ENCODE measurements at regions not wholly inside any gene's neighbourhood (a gene's known extent, or its start where the extent isn't known, plus 50 kb on each side); places are given as distances from the start of the nearest gene placed in this dataset.

DNA sequence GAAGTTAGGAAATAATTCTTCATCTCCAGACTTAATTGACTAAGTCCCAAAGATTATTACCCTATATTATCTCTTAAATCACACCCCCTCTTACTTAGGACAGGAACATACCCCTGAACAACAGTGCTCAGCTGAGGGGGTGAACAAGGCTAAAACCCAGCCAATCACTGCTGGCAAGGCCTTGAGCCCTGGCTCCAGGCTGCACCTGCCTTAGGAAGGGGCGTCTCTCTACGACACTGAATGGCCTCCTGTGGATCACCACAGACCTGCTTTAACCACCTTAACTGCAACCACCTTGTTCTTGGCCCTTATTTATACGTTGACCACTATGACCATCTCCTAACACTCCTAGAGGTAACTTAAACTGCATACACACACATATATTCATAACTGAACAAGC is 267.4 kb upstream of the THBS1 start:
- TF ChIP-seq EP300 (conservative IDR thresholded peaks at IDR 0.05; ENCODE audit: poor library complexity, severe bottlenecking) (no peak), MXI1 (conservative IDR thresholded peaks at IDR 0.05; ENCODE audit: poor library complexity, severe bottlenecking) (no peak), POLR2AphosphoS5 (IDR thresholded peaks at IDR 0.05) (no peak), TAF1 (IDR thresholded peaks at IDR 0.05; ENCODE audit: low read depth) (no peak), RAD21 (conservative IDR thresholded peaks at IDR 0.05) (no peak), SMC3 (conservative IDR thresholded peaks at IDR 0.05; ENCODE audit: poor library complexity) (no peak), EZH2 (IDR thresholded peaks at IDR 0.05; ENCODE audit: borderline replicate concordance, insufficient read depth, low read length, poor library complexity, severe bottlenecking) (no peak)
- TF ChIP-seq, protein P1, sequence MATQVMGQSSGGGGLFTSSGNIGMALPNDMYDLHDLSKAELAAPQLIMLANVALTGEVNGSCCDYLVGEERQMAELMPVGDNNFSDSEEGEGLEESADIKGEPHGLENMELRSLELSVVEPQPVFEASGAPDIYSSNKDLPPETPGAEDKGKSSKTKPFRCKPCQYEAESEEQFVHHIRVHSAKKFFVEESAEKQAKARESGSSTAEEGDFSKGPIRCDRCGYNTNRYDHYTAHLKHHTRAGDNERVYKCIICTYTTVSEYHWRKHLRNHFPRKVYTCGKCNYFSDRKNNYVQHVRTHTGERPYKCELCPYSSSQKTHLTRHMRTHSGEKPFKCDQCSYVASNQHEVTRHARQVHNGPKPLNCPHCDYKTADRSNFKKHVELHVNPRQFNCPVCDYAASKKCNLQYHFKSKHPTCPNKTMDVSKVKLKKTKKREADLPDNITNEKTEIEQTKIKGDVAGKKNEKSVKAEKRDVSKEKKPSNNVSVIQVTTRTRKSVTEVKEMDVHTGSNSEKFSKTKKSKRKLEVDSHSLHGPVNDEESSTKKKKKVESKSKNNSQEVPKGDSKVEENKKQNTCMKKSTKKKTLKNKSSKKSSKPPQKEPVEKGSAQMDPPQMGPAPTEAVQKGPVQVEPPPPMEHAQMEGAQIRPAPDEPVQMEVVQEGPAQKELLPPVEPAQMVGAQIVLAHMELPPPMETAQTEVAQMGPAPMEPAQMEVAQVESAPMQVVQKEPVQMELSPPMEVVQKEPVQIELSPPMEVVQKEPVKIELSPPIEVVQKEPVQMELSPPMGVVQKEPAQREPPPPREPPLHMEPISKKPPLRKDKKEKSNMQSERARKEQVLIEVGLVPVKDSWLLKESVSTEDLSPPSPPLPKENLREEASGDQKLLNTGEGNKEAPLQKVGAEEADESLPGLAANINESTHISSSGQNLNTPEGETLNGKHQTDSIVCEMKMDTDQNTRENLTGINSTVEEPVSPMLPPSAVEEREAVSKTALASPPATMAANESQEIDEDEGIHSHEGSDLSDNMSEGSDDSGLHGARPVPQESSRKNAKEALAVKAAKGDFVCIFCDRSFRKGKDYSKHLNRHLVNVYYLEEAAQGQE (IDR thresholded peaks at IDR 0.05; ENCODE audit: borderline replicate concordance): no peak
- TF ChIP-seq, protein P2, sequence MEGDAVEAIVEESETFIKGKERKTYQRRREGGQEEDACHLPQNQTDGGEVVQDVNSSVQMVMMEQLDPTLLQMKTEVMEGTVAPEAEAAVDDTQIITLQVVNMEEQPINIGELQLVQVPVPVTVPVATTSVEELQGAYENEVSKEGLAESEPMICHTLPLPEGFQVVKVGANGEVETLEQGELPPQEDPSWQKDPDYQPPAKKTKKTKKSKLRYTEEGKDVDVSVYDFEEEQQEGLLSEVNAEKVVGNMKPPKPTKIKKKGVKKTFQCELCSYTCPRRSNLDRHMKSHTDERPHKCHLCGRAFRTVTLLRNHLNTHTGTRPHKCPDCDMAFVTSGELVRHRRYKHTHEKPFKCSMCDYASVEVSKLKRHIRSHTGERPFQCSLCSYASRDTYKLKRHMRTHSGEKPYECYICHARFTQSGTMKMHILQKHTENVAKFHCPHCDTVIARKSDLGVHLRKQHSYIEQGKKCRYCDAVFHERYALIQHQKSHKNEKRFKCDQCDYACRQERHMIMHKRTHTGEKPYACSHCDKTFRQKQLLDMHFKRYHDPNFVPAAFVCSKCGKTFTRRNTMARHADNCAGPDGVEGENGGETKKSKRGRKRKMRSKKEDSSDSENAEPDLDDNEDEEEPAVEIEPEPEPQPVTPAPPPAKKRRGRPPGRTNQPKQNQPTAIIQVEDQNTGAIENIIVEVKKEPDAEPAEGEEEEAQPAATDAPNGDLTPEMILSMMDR (IDR thresholded peaks at IDR 0.05; ENCODE audit: poor library complexity, severe bottlenecking): no peak
- no peaks in the 10 kb centered on the region for H3K79me2 ChIP-seq (replicated peaks; ENCODE audit: insufficient read depth, low read length)
- H3K36me3 ChIP-seq (ENCODE audit: insufficient read depth, low read length): no peaks in the 10 kb centered on the region
- no peak overlapping the region for H3K4me3 ChIP-seq (ENCODE audit: low read length)
- H3F3A ChIP-seq (ENCODE audit: insufficient read depth, low read length, poor library complexity, severe bottlenecking): no peaks in the 10 kb centered on the region
- H3K9ac ChIP-seq (ENCODE audit: low read length): no peak overlapping the region
- H3K27ac ChIP-seq (ENCODE audit: low read length): no peak overlapping the region
- no peak overlapping the region for H2AFZ ChIP-seq (ENCODE audit: low read depth, low read length)
- no peaks in the 10 kb centered on the region for H3K9me2 ChIP-seq (ENCODE audit: insufficient read depth, low read length)
- H3K9me3 ChIP-seq (ENCODE audit: low read length): no peaks in the 10 kb centered on the region
- no peaks in the 10 kb centered on the region for H3K27me3 ChIP-seq (ENCODE audit: insufficient read depth, low read depth, low read length)
- no peaks in the 10 kb centered on the region for H4K20me1 ChIP-seq (ENCODE audit: insufficient read depth)
- no peak overlapping the region for H3K4me2 ChIP-seq (ENCODE audit: low read length)

DNA sequence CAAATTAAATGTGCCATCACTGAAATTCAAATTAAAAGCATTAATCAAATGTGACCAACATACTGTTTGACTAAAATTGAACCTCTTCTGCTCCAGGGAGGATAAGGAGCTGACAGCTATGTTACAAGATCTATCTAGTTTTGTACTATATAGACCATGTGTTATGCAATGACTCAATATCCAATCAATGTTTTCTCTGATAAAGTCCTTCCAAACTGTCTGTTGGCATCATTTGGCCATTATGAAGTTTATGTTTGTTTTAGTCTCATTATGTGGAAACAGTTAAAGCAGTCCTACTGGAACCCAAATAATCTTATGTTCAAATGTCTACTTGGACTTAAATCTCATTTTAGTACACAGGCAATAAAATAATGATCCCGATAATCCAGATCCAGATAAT is 267.0 kb upstream of the THBS1 start:
- Histone ChIP-seq H2AFZ (ENCODE audit: low read depth, low read length) (no peak overlapping the region), H4K20me1 (ENCODE audit: insufficient read depth) (no peaks in the 10 kb centered on the region), H3K4me3 (ENCODE audit: low read length) (no peak overlapping the region), H3K27ac (ENCODE audit: low read length) (no peak overlapping the region), H3F3A (ENCODE audit: insufficient read depth, low read length, poor library complexity, severe bottlenecking) (no peaks in the 10 kb centered on the region), H3K9me3 (ENCODE audit: low read length) (no peaks in the 10 kb centered on the region), H3K36me3 (ENCODE audit: insufficient read depth, low read length) (no peaks in the 10 kb centered on the region), H3K79me2 (replicated peaks; ENCODE audit: insufficient read depth, low read length) (no peaks in the 10 kb centered on the region), H3K9ac (ENCODE audit: low read length) (no peak overlapping the region), H3K9me2 (ENCODE audit: insufficient read depth, low read length) (no peaks in the 10 kb centered on the region), H3K4me2 (ENCODE audit: low read length) (no peak overlapping the region), H3K27me3 (ENCODE audit: insufficient read depth, low read depth, low read length) (no peaks in the 10 kb centered on the region)
- no peak for TF ChIP-seq EZH2 (IDR thresholded peaks at IDR 0.05; ENCODE audit: borderline replicate concordance, insufficient read depth, low read length, poor library complexity, severe bottlenecking)
- TF ChIP-seq TAF1 (IDR thresholded peaks at IDR 0.05; ENCODE audit: low read depth): no peak
- TF ChIP-seq POLR2AphosphoS5 (IDR thresholded peaks at IDR 0.05): no peak
- TF ChIP-seq RAD21 (conservative IDR thresholded peaks at IDR 0.05): no peak
- TF ChIP-seq EP300 (conservative IDR thresholded peaks at IDR 0.05; ENCODE audit: poor library complexity, severe bottlenecking): no peak
- no peak for TF ChIP-seq MXI1 (conservative IDR thresholded peaks at IDR 0.05; ENCODE audit: poor library complexity, severe bottlenecking)
- TF ChIP-seq, protein P1 (IDR thresholded peaks at IDR 0.05; ENCODE audit: borderline replicate concordance): no peak
- TF ChIP-seq, protein P2 (IDR thresholded peaks at IDR 0.05; ENCODE audit: poor library complexity, severe bottlenecking): no peak
- no peak for TF ChIP-seq SMC3 (conservative IDR thresholded peaks at IDR 0.05; ENCODE audit: poor library complexity)
